ENCODE measurements at regions not wholly inside any gene's neighbourhood (a gene's known extent, or its start where the extent isn't known, plus 50 kb on each side); places are given as distances from the start of the nearest gene placed in this dataset.

DNA sequence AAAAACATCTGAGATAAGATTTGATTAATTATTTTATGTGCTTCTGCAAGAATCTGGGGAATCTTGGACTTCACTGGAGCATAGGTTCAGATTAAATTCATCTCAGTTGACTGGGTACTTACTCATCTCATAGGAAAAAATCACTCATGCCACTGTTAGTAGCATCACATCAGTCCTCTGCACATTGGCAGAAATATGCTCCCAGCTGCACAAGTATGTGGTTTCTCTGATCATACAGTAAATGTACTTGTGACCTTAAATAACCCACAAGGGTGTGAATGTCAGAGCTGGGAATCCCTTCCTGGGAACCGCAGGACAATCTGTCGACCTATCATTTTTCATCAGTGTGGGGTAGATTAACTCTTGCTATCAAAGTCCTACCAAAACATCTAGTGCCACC is 203.7 kb upstream of the SLC24A2 start:
- DNase-seq, result no peak

DNA sequence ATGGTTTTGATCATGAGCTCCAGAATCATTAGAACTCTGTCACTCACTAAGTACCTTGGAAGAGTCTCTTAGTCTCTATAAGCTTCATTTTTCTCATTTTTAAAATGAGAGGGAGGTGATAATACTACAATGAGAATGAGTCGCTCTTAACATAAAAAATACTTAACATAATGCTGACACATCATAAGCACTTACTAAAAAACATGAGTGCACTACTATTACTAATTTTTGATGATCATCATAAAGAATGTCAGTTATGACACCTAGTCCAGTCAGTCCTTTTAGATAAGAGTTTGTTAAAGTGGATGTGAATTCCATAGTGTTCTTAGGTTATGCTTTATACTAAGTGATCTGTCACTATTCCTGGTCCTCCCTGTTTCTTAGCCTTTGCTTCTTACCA is 200.4 kb upstream of the SLC24A2 start:
- DNase-seq, result no peak

- DNase-seq, result no peak
Measured at GRCh38 chr9:19988281-19988680, 199.4 kb upstream of the SLC24A2 start.

DNA sequence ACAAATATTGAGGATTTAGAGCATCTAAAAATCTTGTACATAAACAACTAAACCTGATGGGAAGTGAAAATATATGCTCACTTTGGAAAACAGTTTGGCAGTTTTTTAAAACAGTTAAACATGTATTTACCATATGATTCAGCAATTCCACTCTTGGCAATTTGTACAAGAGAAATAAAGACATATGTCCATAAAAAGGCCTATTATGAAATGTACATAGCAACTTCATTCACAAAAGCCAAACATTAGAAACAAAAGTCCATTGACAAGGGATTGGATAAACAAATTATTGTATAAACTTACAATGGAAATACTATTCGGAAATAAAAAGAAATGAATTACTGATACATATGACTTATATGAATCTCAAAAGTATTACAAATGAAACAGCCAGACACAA is 196.2 kb upstream of the SLC24A2 start:
- DNase-seq, result no peak

DNA sequence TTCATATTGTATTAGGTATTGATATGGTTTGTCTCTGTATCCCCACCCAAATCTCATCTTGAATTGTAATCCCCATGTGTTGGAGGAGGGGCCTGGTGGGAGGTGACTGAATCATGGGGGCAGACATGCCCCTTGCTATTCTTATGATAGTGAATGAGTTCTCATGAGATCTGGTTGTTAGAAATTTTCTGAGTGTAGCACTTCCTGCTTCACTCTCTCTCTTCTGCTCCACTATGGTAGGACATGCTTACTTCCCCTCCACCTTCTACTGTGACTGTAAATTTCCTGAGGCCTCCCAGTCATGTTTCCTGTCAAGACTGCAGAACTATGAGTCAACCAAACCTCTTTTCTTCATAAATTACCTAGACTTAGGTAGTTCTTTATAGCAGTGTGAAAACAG is 187.4 kb upstream of the SLC24A2 start:
- DNase-seq, result peak; percentile 64 to 69

DNA sequence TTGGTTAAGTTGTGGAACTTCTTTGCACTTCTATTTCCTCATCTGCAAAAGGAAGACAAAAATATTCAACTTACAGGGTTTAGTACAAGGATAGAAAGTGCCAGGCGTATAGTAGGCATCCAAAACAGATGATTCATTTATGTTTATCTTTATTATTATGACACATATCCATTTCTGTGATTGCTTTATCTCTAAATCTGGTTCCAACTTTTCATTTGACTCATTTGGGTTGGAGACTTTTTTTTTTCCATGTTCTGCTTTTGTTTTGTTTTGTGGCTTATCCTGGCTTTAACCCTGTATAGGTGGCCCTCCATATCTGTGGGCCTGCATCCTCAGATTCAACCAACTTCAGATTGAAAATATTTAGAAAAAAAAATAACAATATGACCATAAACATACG is 186.7 kb upstream of the SLC24A2 start:
- no peak for DNase-seq

DNA sequence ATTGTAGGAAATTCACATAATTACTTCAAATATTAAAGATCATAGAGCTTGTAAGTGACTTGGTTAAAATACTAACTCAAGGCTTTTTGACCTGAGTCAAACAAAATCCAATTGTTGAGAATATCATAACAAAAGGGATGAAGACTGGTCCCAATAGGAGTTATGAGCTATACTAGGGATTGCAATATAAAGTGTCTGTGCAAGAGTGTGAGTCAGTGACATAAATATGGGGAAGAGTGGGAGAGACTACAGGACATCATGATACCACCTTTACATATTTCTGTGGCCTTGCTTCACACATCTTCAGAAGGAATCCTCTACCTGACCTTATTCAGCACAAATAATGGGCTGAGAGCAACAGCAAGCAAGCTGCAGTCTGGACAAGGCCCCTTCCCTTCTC is 180.9 kb upstream of the SLC24A2 start:
- no peak for DNase-seq

GRCh38 chr9:19967888-19968459 is 179.1 kb upstream of the SLC24A2 start:
- no peak for DNase-seq

DNA sequence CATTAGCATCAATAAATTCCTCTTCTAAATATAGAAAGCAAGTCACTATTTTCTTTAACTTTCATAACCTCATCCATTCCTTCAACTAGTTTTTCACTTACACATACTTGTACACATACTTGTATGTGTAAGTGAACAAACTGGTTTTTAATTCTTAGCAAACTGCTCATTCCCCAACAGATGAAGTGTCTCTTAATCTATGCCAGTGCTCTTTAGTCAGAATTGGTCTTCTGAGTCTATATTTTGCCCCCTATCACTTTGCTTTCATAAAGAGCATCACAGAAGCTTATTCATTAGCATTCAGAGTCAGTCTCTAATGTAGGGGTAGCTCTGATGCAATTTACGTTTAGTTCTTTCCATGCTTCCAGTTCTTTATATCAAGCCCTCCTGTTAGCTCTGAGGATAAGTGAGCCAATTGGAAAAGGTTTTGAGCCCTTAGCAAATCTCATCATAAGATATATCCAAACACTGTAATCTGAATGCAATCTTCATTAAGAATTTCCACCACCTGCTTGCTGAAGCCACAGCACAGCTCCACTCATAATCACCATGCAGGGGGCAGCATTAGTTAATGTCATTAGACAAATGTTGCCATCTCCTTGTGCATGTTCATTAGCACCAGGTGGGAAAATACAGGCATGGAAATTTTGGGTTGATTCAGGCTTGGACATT is 178.5 kb upstream of the SLC24A2 start:
- DNase-seq, result no peak

DNA sequence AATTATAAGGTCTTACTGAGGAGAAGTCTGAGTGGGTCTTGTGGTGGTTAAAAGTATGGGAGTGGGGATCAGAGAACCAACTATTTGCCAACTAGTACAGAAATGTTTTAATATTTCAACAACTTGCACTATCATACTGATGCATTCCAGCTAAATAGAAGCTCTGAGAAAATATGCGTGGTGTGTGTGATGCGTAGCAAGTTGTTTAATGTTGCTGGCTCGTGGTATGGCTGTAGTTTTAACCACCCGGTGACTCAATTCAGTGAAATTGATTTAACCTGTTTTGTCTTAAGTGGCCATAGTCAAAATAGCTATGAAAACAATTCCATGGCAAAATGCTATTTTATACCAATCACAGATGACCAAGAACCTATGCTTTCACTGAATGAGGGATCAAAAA is 176.5 kb upstream of the SLC24A2 start:
- no peak for DNase-seq

GRCh38 chr9:19947996-19948395 is 159.2 kb upstream of the SLC24A2 start:
- DNase-seq, result no peak

DNA sequence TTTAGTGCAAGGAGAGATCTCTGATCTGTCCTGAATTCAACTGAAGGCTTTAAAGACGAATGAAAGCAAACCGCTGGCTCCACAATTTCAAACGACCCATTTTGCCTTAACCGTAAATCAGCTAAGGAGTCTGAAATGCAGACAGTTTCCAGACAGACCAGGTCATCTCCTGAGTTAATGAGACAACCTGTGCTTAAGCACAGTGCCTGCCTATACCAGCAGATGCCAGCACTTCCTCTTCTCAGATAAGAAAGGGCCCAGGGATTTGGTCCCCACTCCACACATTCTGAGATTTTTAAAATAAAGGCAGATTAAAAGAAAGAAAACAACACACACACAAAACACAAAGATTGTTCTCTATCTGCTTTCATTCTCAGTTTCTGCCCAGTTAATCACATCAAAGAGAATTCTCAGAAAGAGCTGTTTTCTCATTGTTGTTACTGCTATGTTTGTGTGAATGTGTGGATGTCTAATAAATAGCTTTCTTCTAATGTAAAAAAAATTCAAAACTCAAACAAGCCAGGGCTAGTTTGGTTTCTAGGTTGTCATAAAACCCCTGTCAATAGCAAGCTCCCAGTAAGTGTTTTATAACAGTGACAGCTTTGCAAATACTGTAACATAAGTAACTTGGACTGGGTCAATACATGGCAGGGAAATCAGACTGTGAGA is 157.7 kb upstream of the SLC24A2 start:
- peak in 1 of 2 experiments; percentile 2 for DNase-seq

GRCh38 chr9:19941874-19942273 is 153.0 kb upstream of the SLC24A2 start:
- no peak for DNase-seq

GRCh38 chr9:19940811-19941535 is 152.1 kb upstream of the SLC24A2 start:
- no peak for DNase-seq

GRCh38 chr9:19939734-19940278 is 151.0 kb upstream of the SLC24A2 start:
- DNase-seq, result no peak

GRCh38 chr9:19938990-19939733 is 150.3 kb upstream of the SLC24A2 start:
- no peak for DNase-seq

- no peak for DNase-seq
Measured at GRCh38 chr9:19937121-19937520, 148.3 kb upstream of the SLC24A2 start.

DNA sequence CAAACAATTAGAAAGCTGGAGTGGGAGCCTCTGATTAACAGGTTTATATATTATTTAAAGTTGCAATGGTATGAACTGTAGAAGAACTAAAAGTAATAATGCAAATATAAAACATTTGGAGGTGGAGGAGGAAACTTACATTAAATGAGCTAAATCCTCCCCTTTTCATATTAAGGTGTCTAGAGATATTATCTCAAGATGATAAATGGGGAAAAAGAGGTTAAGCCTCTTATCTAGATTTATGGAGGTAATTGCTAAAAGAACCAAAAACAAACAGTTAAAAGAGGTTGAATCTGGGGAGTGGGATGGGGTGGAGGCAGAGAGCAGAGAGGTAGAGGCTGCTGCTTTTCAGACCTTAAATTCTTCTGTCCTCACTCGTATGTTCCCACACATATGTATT is 147.8 kb upstream of the SLC24A2 start:
- DNase-seq, result no peak

DNA sequence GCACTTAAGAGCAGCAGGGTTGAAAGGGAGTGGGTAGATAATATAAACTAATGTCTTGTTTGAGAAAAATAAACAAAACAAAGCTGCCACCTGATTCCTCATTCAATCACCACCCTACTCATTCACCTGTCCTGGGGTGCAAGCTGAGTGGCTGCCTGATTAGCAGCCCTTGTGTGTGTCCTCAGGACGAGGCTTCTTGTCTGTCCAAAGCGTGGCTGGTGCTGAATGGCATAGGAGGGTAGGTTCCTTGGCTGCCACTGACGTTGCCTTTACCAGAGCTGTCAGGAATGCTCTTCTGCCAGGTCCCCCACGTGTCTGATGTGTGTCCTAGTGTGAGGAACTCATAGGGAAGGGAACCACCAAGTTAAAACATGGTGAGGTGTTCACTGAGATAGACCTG is 146.6 kb upstream of the SLC24A2 start:
- DNase-seq, result no peak

DNA sequence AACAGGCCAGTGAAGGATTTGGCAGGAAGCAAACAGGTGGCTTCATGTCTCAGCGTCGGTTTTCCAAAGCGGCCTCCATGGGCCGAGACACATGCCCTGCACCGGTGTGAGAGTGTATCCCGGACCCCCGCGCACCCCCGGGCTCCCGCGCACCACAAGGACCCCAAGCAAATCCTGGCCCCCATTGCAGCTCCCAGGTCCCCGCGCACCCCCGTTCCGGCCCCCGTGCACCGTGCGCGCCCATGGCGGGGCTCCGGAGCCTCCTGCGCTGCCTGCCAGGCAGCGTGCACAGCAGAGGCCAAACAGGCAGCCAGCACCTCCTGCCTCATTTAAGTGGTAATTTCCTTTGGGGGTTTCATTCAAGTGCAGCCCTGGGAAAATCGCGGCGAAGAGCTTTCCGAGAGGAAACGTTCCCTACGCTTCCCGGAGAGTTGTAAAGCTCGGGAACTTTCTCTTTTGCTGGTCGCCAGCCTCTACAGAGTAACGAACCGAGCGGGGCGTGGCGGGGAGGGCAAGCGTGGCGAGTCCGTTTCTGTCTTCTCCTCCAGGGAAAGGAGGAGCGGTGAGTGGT is 145.5 kb upstream of the SLC24A2 start:
- DNase-seq, result no peak

DNA sequence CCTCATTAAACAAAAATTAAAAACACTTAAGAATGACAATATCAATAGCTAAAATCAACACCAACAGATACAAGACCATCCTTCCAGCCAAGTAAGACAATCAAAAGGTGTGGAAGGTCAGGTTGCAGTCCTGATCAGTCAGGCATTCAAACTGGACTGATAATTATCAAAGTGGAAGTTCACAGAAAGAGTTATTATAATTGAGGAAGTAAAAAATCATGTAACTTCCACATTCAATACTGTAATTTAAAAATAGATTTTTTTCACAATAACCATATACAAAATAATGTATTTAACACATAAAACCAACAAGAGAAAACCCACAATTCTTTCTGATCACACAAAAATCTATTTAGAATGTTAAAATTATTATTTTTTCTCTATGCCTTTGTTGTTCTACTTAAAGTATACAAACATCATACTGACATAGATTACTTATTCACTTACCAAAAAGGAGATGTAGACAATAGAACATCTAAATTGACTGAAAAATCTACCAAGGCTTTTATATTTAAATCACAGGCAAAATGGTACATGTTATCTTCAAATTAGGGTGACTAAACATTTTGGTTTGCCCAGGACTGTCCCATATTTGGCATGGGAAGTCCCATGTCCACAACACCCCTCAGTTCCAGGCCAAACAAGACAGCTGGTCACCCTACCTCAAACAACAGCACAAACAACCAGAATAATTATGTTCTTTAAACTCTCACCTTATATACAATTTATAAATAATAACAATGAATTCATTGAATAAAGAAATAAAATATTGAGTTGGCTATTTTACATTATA is 142.5 kb upstream of the SLC24A2 start:
- peak in 1 of 2 experiments; percentile 9 for DNase-seq

- DNase-seq, result no peak
Measured at GRCh38 chr9:19927560-19927959, 138.7 kb upstream of the SLC24A2 start.

Data from Kasumi-1 (cell line).